Renal cortex interstitium (tissue), 11 donors: ENCODE measurements at regions not wholly inside any gene's neighbourhood (a gene's known extent, or its start where the extent isn't known, plus 50 kb on each side); places are given as distances from the start of the nearest gene placed in this dataset.
"Not testable (repeated sequence)": the region's sequence is repeated elsewhere in the genome, so short reads cannot be mapped to it uniquely, and the experiment has no call there.

Experiments used
- DNase-seq, 11 donors: peaks; one replicate each; pipeline ENCODE4 v3.0.0-alpha.2; 2013; ENCODE audit warnings: low read depth in 9 of 11, low spot score in 4 of 11; ENCODE audit errors: extremely low read depth in 1 of 11

DNA sequence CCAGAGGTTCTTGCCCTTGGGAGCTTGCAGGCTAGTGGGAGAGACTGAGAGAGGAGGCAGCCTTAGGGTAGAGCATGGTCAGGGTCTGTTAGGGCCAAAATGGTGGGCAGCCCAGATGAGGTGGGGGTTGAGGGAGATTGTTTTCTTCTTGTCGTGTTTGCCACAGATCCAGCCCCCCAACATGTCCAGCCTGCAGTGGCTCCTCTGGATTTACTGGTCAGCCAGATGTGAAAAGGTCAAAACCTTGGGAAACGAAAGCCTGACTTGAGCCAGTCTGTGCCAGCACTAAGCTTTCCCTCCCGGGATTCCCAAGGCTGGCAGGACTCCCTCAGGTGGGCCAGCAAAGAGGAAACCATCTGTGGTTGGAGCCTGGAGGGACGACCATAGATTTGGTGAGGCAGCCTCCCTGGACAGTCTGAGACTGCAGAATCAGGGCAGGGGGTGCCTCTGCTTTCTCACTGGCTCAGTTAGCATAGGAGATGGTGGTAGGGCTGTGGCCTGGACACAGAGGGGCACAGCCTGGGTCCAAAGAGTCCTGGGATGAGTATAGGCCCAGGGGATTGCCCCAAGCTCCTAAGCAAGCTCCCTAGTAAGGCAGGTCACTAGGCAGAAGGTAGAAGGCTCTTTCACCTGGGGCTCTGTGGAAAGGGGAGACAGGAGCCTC lies 51.2 kb upstream of the PRR23C start:
- no peak for DNase-seq

GRCh38 chr3:139096670-139097069 lies 52.0 kb upstream of the PRR23C start:
- DNase-seq = no peak

- no peak for DNase-seq
Observed at GRCh38 chr3:139098391-139098790, 53.7 kb upstream of the PRR23C start.

GRCh38 chr3:139099968-139100817 lies 55.5 kb upstream of the PRR23C start:
- DNase-seq = no peak

- no peak for DNase-seq
Observed at GRCh38 chr3:139100821-139101220, 56.1 kb upstream of the PRR23C start.

DNA sequence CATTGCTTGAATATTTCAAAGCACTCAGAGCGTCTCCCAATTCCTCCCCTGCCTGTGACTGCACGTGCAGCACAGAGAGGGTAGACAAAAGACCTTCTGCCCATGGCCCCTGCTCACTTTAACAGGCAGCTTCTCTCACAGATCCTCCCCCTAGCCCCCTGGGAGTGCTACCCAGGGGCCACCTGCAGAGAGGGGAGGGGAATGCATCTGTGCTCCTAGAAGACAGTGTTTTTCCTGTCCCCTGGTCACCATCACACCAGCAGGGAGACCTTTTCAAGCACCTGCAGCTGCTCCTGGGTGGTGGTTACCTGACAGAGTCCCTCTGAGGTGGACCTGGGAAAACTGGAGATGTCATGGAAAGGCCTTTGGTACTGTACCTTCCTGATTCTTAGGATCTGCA lies 56.7 kb upstream of the PRR23C start:
- no peak for DNase-seq

DNA sequence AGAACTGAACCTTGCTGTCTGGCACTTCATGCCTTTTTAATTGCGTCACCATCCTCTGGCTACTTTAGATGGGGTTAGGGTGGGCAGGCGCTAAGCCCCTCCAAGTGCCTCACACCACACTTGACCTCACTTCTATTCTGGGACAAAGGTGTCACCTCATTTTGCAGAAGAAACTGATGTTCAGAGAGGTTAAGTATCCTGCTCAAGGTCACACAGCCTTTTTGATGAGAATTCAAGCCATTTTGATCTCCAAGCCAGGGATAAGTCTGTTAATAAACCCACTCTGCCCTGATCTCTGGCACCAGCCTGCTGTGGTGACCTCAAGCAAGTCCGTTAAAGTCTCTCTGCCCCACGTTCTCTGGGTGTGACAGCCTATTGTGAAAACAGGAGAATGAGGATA lies 58.8 kb upstream of the PRR23C start:
- no peak for DNase-seq

DNA sequence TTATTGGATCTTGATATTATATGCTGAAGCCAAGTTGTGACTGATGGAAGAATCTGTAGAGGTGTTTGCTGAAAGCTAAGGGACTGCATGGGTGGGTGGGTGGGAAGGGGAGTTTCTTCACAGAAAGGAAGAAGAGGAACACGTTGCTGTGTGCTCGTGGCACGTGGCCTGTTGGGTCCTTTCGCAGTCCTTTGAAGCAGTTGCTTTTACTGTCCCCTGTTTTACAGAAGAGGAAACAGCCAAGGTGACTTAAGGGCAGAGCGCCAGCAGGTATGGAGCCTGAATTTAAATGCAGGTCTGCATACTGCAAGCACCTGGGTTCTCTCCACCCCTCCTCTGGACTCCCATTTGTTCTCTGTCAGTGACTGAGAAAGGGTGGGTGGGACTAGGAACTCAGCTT lies 59.4 kb upstream of the PRR23C start:
- DNase-seq = no peak

DNA sequence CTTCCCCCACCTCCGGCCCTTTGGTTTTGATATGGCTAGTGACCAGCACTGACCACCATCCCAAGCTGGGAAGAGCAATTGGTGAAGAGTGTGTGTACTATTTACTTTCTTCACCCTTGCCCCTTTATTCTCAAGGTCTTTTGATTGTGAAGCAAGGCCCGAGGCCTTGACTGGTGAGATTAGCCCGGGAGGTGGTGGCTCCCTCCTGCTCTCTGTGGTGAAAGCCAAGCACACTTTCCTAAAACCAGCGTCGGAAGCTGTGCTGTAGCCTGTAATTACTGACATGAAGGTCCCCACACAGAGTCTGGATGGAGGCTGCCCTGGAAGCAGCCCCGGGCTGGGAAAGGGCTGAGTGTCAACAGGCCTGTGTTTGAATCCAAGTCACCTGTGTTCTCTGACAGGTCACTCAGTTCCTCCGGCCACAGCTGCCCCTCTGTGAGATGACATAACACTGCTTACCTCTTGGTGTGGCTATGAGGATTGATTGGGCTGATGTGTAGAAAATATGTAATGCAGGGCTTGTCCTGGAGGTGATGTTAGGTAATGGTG lies 60.5 kb upstream of the PRR23C start:
- no peak for DNase-seq

- DNase-seq = no peak
Observed at GRCh38 chr3:139106013-139106932, 61.6 kb upstream of the PRR23C start.

- no peak for DNase-seq
Observed at GRCh38 chr3:139107424-139108252, 62.9 kb upstream of the PRR23C start.

GRCh38 chr3:139108253-139108969 lies 63.7 kb upstream of the PRR23C start:
- DNase-seq = no peak

GRCh38 chr3:139109271-139109670 lies 64.6 kb upstream of the PRR23C start:
- DNase-seq = no peak

DNA sequence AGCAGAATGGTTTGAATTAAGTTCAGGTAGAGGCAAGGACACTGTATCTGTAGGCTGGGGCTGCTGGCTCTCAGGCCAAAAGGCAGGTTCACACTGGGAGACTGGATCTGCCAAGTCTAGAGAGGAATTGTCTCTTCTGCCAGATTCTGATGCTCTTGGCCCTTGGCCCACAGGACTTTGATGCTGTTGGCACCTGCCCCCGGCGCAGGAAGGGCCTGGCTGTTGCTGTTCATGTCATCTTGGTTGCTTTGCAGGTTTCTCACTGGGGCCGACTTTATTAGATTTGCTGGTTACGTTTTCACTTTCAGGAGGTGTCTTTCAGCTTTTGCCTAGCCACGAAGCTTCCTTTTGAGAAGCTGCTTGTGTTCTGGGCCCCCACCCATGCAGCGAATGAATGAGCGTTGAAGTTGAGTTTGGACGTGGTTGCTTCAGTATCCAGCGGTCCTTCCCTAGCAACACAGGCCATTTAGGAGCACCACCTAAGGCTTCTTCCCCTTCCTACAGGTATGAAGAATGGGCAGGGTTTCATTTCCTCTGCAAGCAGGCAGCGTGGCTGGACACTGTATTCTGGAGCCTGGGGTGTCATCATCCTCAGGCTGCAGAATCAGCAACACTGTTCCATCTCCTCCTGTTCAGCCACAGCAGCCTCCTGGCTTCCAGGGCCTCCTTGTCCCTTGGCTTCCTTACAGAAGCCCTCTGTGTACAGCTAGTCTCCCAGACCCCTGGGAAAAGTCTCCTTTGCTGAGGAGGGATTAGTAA lies 65.6 kb upstream of the PRR23C start:
- no peak for DNase-seq

DNA sequence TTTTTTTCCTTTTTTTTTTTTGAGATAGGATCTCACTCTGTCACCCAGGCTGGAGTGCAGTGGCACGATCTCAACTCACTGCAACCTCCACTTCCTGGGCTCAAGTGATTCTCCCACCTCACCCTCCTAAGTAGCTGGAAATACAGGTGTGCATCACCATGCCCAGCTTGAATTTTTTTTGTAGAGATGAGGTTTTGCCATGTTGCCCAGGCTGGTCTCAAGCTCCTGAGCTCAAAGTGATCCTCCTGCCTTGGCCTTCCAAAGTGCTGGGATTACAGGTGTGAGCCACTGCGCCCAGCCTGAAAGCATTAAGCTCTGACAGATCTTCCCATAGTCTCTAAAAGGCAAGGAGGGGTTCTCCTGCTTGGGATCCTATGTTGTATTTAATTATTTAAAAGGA lies 66.2 kb upstream of the PRR23C start:
- DNase-seq = not testable (repeated sequence)

DNA sequence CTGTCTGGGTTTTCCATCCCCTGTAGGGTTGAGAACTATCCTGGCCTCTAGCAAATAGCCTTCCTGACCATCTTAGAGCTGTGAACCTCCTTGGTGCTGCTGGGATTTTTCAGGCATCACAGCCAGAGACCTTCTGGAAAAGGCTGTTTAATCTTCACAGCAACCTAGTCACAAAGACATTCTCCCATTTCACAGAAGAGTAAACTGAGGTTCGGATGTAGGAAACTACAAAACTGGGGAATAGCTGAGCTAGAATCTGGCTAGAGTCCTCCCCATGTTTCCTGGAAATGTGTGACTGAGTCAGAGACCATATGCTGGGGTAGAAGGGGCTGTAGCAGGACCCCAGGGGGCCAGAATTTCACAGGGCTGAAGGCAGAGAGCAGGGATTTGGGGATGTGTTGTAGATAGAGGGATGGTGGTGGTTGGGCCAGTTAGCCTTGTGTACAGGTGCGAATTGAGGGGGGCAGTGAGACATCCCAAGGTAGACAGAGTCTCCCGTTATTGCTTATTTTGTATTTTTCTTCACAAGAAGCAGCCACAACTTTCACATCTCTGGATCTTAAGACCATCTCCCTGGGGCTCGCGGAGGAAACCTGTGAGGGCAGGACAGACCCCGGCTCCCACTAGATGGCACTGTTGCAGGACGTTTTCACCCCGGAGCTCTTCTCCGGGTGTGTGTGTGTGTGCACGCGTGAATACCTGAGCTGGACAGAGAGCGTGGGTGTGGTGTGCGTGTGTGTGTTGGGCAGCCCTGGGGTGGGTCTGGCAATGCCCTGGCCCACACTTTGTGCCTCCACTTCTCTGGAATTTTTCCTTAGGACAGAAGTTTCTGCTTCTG lies 66.9 kb upstream of the PRR23C start:
- DNase-seq = peak in 7 of 11 donors; percentile 21 to 49 (median 43)

GRCh38 chr3:139112230-139112558 lies 67.5 kb upstream of the PRR23C start:
- DNase-seq = no peak
